ENCODE measurements at regions not wholly inside any gene's neighbourhood (a gene's known extent, or its start where the extent isn't known, plus 50 kb on each side); places are given as distances from the start of the nearest gene placed in this dataset.

- TF ChIP-seq CTCF (IDR thresholded peaks at IDR 0.05; ENCODE audit: insufficient read depth, low read depth, low read length) = no peak
Measured at GRCh38 chrX:34809096-34809495, 133.5 kb upstream of the FAM47B start.

GRCh38 chrX:34810364-34810763, 132.2 kb upstream of the FAM47B start:
- Histone ChIP-seq H3K4me3 (ENCODE audit: low read depth, low read length) (no peak overlapping the region), H3K27me3 (ENCODE audit: control insufficient read depth, insufficient read depth, low read length) (no peaks in the 10 kb centered on the region), H3K36me3 (ENCODE audit: control insufficient read depth, insufficient read depth, low read length) (no peaks in the 10 kb centered on the region)
- no peak for TF ChIP-seq CTCF (IDR thresholded peaks at IDR 0.05; ENCODE audit: insufficient read depth, low read depth, low read length)
- ChIA-PET CTCF (no interaction called here), POLR2A (no interaction called here)
- no peak for DNase-seq (ENCODE audit: low read depth)

More at GRCh38 chrX:34809096-34809495, 133.5 kb upstream of the FAM47B start:
- ChIA-PET CTCF (no interaction called here), POLR2A (no interaction called here)
- DNase-seq (ENCODE audit: low read depth) = no peak
- Histone ChIP-seq H3K27me3 (ENCODE audit: control insufficient read depth, insufficient read depth, low read length) (no peaks in the 10 kb centered on the region), H3K36me3 (ENCODE audit: control insufficient read depth, insufficient read depth, low read length) (no peaks in the 10 kb centered on the region), H3K4me3 (ENCODE audit: low read depth, low read length) (no peak overlapping the region)

GRCh38 chrX:34810916-34811315, 131.7 kb upstream of the FAM47B start:
- CTCF ChIA-PET = no interaction called here
- no peak overlapping the region for H3K4me3 ChIP-seq (ENCODE audit: low read depth, low read length)

GRCh38 chrX:34813618-34814017, 129.0 kb upstream of the FAM47B start:
- TF ChIP-seq CTCF (IDR thresholded peaks at IDR 0.05; ENCODE audit: insufficient read depth, low read depth, low read length) = no peak
- H3K4me3 ChIP-seq (ENCODE audit: low read depth, low read length) = no peak overlapping the region
- H3K36me3 ChIP-seq (ENCODE audit: control insufficient read depth, insufficient read depth, low read length) = no peaks in the 10 kb centered on the region
- CTCF ChIA-PET = interaction anchor here (1.0 kb wide), 1 partner anchor 157 kb away, joined by 3 read pairs; no protein-coding TSS in a partner anchor
- DNase-seq (ENCODE audit: low read depth) = no peak
- POLR2A ChIA-PET = no interaction called here
- H3K27me3 ChIP-seq (ENCODE audit: control insufficient read depth, insufficient read depth, low read length) = no peaks in the 10 kb centered on the region

More at GRCh38 chrX:34810916-34811315, 131.7 kb upstream of the FAM47B start:
- POLR2A ChIA-PET = no interaction called here
- no peak for DNase-seq (ENCODE audit: low read depth)
- Histone ChIP-seq H3K27me3 (ENCODE audit: control insufficient read depth, insufficient read depth, low read length) (no peaks in the 10 kb centered on the region), H3K36me3 (ENCODE audit: control insufficient read depth, insufficient read depth, low read length) (no peaks in the 10 kb centered on the region)
- no peak for TF ChIP-seq CTCF (IDR thresholded peaks at IDR 0.05; ENCODE audit: insufficient read depth, low read depth, low read length)

- Histone ChIP-seq H3K27me3 (ENCODE audit: control insufficient read depth, insufficient read depth, low read length) (no peaks in the 10 kb centered on the region), H3K4me3 (ENCODE audit: low read depth, low read length) (no peak overlapping the region), H3K36me3 (ENCODE audit: control insufficient read depth, insufficient read depth, low read length) (no peaks in the 10 kb centered on the region)
- TF ChIP-seq CTCF (IDR thresholded peaks at IDR 0.05; ENCODE audit: insufficient read depth, low read depth, low read length) = no peak
- ChIA-PET CTCF (no interaction called here), POLR2A (no interaction called here)
- no peak for DNase-seq (ENCODE audit: low read depth)
Measured at GRCh38 chrX:34826964-34827363, 115.6 kb upstream of the FAM47B start.
